Pancreas (tissue), 10 donors: ENCODE measurements at regions not wholly inside any gene's neighbourhood (a gene's known extent, or its start where the extent isn't known, plus 50 kb on each side); places are given as distances from the start of the nearest gene placed in this dataset.

ENCODE experiments used
- ATAC-seq, 4 donors: fragments of 200-7000 bp; cut with Tn5 transposase; one replicate each; pipeline versions ENCODE4 v1.8.0 to v1.9.1; 2020; ENCODE audit warnings: mild to moderate bottlenecking in 4 of 4, moderate library complexity in 4 of 4
- DNase-seq, 6 donors: peaks; one replicate each; pipeline ENCODE4 v3.0.0-alpha.2; 2020
- FAIRE-seq: peaks from 2 replicates; lab custom pipeline; 2012; peaks lifted over from hg19 to GRCh38; lab: Jason Lieb, UNC
- H3K27ac ChIP-seq, 4 donors: fragments of 200-600 bp; sonication (generic); 1 replicate in 3 of 4; 2 replicates in 1 of 4; pipeline versions ENCODE4 v1.5.0 to v1.8.0; 2020
- H3K27me3 ChIP-seq, 4 donors: fragments of 200-600 bp; one replicate each; pipeline ENCODE4 v1.8.0; 2021
- H3K36me3 ChIP-seq, 3 donors: fragments of 200-600 bp; sonication (generic) in 1 of 3; one replicate each; pipeline versions ENCODE4 v1.5.0 to v1.8.0; 2020 to 2021
- H3K4me1 ChIP-seq, 3 donors: fragments of 200-600 bp; one replicate each; pipeline ENCODE4 v1.8.0; 2021
- H3K4me3 ChIP-seq, 4 donors: fragments of 200-600 bp; sonication (generic) in 2 of 4; one replicate each; pipeline versions ENCODE4 v1.5.0 to v1.8.0; 2020 to 2021
- H3K9me3 ChIP-seq, 4 donors: fragments of 200-600 bp; one replicate each; pipeline ENCODE4 v1.8.0; 2021
- CTCF ChIP-seq, 4 donors: fragments of 200-600 bp; sonication (generic) in 3 of 4; IDR thresholded peaks; one replicate each; pipeline versions ENCODE4 v1.5.0 to v1.8.0; 2021; ENCODE audit warnings: antibody characterized with exemption in 4 of 4
- WGBS, 2 donors: extraction: QIAGEN DNeasy Blood & Tissue Kit; methylation state at CpG; one replicate each; pipeline ENCODE4 v1.1.7; 2013; 5-methylcytosine and 5-hydroxymethylcytosine counted together
- intact Hi-C, 3 donors: fragments of 100-400 bp; cut with DNase I; formaldehyde crosslinking; loops; one replicate each; pipeline versions ENCODE4 v1.11.1 to v1.14.2; 2022
- donor health status: healthy with polysubstance abuse.
- donor health status: DM: no; HTN: no; CAD: no; lungs with moderate emphysema.
- donor health status: DM: no; HTN: no; CAD: no.
- donor health status: control.
- donor health status: control.
- donor health status: Bipolar disorder and iron deficiency.
- donor health status: DM: yes; HTN: yes; CAD: no.
- donor health status: DM: no; HTN: no; CAD: no.
- donor health status: DM: no; HTN: no; CAD: no.
- donor health status: DM: yes; HTN: yes; CAD: no.

- 88 to 89% methylated on average over 4 of the region's 4 CpGs for WGBS, 2 donors
These were observed 58.0 kb downstream of the PITPNM2 start for GRCh38 chr12:123092866-123093265.

GRCh38 chr12:123091230-123092150 is 59.4 kb downstream of the PITPNM2 start:
- no peaks in the 10 kb centered on the region for H3K36me3 ChIP-seq
- no peak overlapping the region for H3K27ac ChIP-seq
- H3K9me3 ChIP-seq = no peaks in the 10 kb centered on the region
- intact Hi-C loops = no loop called here
- H3K4me1 ChIP-seq = peaks cover 0 to 9% (median 4%) of the 10 kb centered on the region in 3 donors
- no peaks in the 10 kb centered on the region for H3K27me3 ChIP-seq
- no peak for FAIRE-seq
- no peak for TF ChIP-seq CTCF (IDR thresholded peaks at IDR 0.05)
- ATAC-seq = no peak
- no peak for DNase-seq
- 94 to 96% methylated on average over 8 of the region's 8 CpGs for WGBS, 2 donors
- H3K4me3 ChIP-seq = no peak overlapping the region

More at GRCh38 chr12:123092866-123093265, 58.0 kb downstream of the PITPNM2 start:
- H3K4me1 ChIP-seq = peaks cover 0 to 9% (median 4%) of the 10 kb centered on the region in 3 donors
- FAIRE-seq = no peak
- H3K27ac ChIP-seq = no peak overlapping the region
- DNase-seq = no peak
- intact Hi-C loops = no loop called here
- no peaks in the 10 kb centered on the region for H3K9me3 ChIP-seq
- no peaks in the 10 kb centered on the region for H3K36me3 ChIP-seq
- TF ChIP-seq CTCF (IDR thresholded peaks at IDR 0.05) = no peak
- H3K27me3 ChIP-seq = no peaks in the 10 kb centered on the region
- no peak for ATAC-seq
- H3K4me3 ChIP-seq = no peak overlapping the region

GRCh38 chr12:123089631-123090353 is 61.1 kb downstream of the PITPNM2 start:
- Histone ChIP-seq H3K9me3 (no peaks in the 10 kb centered on the region), H3K4me1 (peaks cover 0 to 4% (median under 1%) of the 10 kb centered on the region in 3 donors), H3K4me3 (no peak overlapping the region), H3K36me3 (no peaks in the 10 kb centered on the region), H3K27me3 (no peaks in the 10 kb centered on the region), H3K27ac (no peak overlapping the region)
- FAIRE-seq (no peak), ATAC-seq (peak in 2 of 4 donors; percentile 22 to 24), DNase-seq (no peak)
- TF ChIP-seq CTCF (IDR thresholded peaks at IDR 0.05) = no peak
- 74 to 78% methylated on average over 2 of the region's 2 CpGs for WGBS, 2 donors
- intact Hi-C loops = no loop called here

GRCh38 chr12:123089140-123089539 is 61.8 kb downstream of the PITPNM2 start:
- intact Hi-C loops = no loop called here

More at GRCh38 chr12:123089140-123089539, 61.8 kb downstream of the PITPNM2 start:
- Histone ChIP-seq H3K27ac (no peak overlapping the region), H3K9me3 (no peaks in the 10 kb centered on the region), H3K36me3 (no peaks in the 10 kb centered on the region), H3K4me3 (no peak overlapping the region), H3K27me3 (no peaks in the 10 kb centered on the region), H3K4me1 (peaks cover 0 to 4% (median under 1%) of the 10 kb centered on the region in 3 donors)
- TF ChIP-seq CTCF (IDR thresholded peaks at IDR 0.05) = no peak
- 90 to 94% methylated on average over 6 of the region's 6 CpGs for WGBS, 2 donors
- FAIRE-seq = no peak
- no peak for DNase-seq
- ATAC-seq = no peak
